ENCODE measurements at regions not wholly inside any gene's neighbourhood (a gene's known extent, or its start where the extent isn't known, plus 50 kb on each side); places are given as distances from the start of the nearest gene placed in this dataset.

DNA sequence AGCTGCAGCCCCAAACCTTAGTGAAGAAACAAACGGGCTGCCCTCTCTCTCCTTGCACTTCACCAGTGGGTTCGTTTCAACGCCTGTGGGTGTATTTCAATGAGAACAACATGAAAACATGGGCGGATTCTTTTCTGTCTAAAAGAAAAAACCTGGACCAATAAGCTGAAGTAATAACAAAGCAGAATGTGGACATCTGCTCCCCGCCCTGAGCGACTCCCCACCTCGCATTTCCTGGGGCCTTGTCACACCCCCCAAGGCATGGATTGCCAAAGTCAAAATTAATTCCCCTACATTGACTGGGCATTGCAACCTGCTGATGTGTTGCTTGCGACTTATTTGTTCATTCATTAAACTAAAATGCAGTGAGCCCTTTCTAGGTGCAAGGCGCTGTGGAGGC lies 142.9 kb downstream of the BCOR start:
- TF ChIP-seq EZH2phosphoT487 (IDR thresholded peaks at IDR 0.05; ENCODE audit: low read depth), result no peak
- TF ChIP-seq, protein P1, sequence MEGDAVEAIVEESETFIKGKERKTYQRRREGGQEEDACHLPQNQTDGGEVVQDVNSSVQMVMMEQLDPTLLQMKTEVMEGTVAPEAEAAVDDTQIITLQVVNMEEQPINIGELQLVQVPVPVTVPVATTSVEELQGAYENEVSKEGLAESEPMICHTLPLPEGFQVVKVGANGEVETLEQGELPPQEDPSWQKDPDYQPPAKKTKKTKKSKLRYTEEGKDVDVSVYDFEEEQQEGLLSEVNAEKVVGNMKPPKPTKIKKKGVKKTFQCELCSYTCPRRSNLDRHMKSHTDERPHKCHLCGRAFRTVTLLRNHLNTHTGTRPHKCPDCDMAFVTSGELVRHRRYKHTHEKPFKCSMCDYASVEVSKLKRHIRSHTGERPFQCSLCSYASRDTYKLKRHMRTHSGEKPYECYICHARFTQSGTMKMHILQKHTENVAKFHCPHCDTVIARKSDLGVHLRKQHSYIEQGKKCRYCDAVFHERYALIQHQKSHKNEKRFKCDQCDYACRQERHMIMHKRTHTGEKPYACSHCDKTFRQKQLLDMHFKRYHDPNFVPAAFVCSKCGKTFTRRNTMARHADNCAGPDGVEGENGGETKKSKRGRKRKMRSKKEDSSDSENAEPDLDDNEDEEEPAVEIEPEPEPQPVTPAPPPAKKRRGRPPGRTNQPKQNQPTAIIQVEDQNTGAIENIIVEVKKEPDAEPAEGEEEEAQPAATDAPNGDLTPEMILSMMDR (IDR thresholded peaks at IDR 0.05; ENCODE audit: low read depth, low read length), result no peak

Measured in OCI-LY3 (cell line).